Sigmoid colon (tissue), 6 donors: ENCODE measurements at regions not wholly inside any gene's neighbourhood (a gene's known extent, or its start where the extent isn't known, plus 50 kb on each side); places are given as distances from the start of the nearest gene placed in this dataset.

ENCODE experiments used
- DNase-seq: peaks from one replicate; pipeline ENCODE4 v3.0.0-alpha.2; 2019
- H3K27ac ChIP-seq, 4 donors: fragments of 200-600 bp; sonication (generic); one replicate each; pipeline ENCODE4 v1.5.1; 2016 to 2019; ENCODE audit warnings: mild to moderate bottlenecking in 1 of 4
- H3K27me3 ChIP-seq, 3 donors: fragments of 200-600 bp; sonication (generic); one replicate each; pipeline ENCODE4 v1.5.1; 2019; ENCODE audit warnings: mild to moderate bottlenecking in 1 of 3
- H3K36me3 ChIP-seq, 4 donors: fragments of 200-600 bp; sonication (generic); one replicate each; pipeline ENCODE4 v1.5.1; 2016 to 2019
- H3K4me1 ChIP-seq, 4 donors: fragments of 200-600 bp; sonication (generic); one replicate each; pipeline ENCODE4 v1.5.1; 2017 to 2019
- H3K4me3 ChIP-seq, 4 donors: fragments of 200-600 bp; sonication (generic); one replicate each; pipeline ENCODE4 v1.5.1; 2017 to 2019; ENCODE audit warnings: mild to moderate bottlenecking in 2 of 4, moderate library complexity in 1 of 4
- H3K9me3 ChIP-seq, 4 donors: fragments of 200-600 bp in 3 of 4; sonication (generic) in 3 of 4; one replicate each; pipeline versions ENCODE4 v1.5.1 to v1.6.1; 2013 to 2019
- EP300 ChIP-seq, 4 donors: sonication (generic); formaldehyde crosslinking; IDR thresholded peaks; one replicate each; pipeline ENCODE4 v1.6.1; 2017; ENCODE audit warnings: antibody characterized with exemption in 4 of 4
- POLR2A ChIP-seq, 2 donors: fragments of 450-650 bp; IDR thresholded peaks; one replicate each; pipeline ENCODE4 v1.6.1; 2016; ENCODE audit warnings: antibody characterized with exemption in 2 of 2, mild to moderate bottlenecking in 2 of 2, moderate library complexity in 2 of 2
- POLR2AphosphoS5 ChIP-seq, 4 donors: sonication (generic); formaldehyde crosslinking; IDR thresholded peaks; one replicate each; pipeline ENCODE4 v1.6.1; 2017; ENCODE audit warnings: antibody characterized with exemption in 4 of 4
- WGBS, 2 donors: extraction: QIAGEN DNeasy Blood & Tissue Kit; methylation state at CpG; one replicate each; pipeline ENCODE4 v1.1.7; 2013; 5-methylcytosine and 5-hydroxymethylcytosine counted together
- intact Hi-C: fragments of 100-400 bp; cut with DNase I; formaldehyde crosslinking; loops from one replicate; pipeline ENCODE4 v1.15.1; 2023
- TF ChIP-seq, protein P1 (sequence below), 4 experiments: fragments of 450-650 bp in 3 of 4; fragments of 200-600 bp in 1 of 4; IDR thresholded peaks; one replicate each; pipeline ENCODE4 v1.5.1; 2016 to 2019; ENCODE audit warnings: antibody characterized with exemption in 4 of 4, mild to moderate bottlenecking in 3 of 4, moderate library complexity in 2 of 4
- donor health status: healthy with polysubstance abuse.
- donor health status: healthy.

DNA sequence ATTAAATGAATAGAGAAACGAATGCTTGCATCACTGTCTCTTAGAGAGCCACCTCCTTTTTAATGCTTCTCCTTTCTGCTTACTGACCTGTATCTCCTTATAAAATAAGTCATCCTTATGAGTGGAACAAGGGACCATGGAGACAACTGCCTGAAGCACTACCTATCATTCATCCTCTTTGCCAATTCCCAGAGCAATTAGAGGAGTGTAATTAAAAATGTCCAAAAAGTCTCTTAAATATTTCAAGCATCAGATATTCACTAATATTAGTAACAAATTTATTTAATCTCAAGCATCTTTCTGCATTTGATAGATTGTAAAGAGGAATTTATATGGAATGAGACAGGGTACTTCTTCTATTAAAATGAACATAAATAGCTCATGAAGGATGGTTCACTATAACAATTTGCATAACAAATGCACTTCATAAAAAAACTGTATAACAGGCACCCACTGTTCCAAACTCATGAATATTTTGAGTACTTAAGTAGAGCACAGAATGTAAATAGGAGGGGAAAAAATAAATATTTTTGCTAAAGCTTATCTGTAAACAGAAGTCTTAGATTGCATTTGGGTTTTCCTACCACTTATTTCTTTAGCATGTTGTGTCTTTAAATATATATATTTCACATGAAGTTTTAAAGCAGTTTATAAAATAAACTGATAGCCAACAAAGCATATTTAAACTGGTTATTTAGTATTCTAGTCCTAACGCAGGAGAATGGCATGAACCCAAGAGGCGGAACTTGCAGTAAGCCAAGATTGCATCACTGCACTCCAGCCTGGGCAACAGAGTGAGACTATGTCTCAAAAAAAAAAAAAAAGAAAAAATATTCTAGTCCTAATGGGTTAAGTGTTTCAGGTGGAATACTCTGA, 269.3 kb downstream of the TBL1XR1 start:
- intact Hi-C loops, result no loop called here
- Histone ChIP-seq H3K9me3 (no peaks in the 10 kb centered on the region), H3K27ac (no peak overlapping the region), H3K4me3 (no peak overlapping the region), H3K27me3 (no peaks in the 10 kb centered on the region), H3K36me3 (no peaks in the 10 kb centered on the region), H3K4me1 (no peaks in the 10 kb centered on the region)
- WGBS, 2 donors, result 81 to 88% methylated on average over 3 of the region's 3 CpGs
- DNase-seq, result no peak
- TF ChIP-seq POLR2AphosphoS5 (IDR thresholded peaks at IDR 0.05) (no peak), POLR2A (IDR thresholded peaks at IDR 0.05) (no peak), EP300 (IDR thresholded peaks at IDR 0.05) (no peak)
- TF ChIP-seq, protein P1, sequence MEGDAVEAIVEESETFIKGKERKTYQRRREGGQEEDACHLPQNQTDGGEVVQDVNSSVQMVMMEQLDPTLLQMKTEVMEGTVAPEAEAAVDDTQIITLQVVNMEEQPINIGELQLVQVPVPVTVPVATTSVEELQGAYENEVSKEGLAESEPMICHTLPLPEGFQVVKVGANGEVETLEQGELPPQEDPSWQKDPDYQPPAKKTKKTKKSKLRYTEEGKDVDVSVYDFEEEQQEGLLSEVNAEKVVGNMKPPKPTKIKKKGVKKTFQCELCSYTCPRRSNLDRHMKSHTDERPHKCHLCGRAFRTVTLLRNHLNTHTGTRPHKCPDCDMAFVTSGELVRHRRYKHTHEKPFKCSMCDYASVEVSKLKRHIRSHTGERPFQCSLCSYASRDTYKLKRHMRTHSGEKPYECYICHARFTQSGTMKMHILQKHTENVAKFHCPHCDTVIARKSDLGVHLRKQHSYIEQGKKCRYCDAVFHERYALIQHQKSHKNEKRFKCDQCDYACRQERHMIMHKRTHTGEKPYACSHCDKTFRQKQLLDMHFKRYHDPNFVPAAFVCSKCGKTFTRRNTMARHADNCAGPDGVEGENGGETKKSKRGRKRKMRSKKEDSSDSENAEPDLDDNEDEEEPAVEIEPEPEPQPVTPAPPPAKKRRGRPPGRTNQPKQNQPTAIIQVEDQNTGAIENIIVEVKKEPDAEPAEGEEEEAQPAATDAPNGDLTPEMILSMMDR (IDR thresholded peaks at IDR 0.05), result no peak

DNA sequence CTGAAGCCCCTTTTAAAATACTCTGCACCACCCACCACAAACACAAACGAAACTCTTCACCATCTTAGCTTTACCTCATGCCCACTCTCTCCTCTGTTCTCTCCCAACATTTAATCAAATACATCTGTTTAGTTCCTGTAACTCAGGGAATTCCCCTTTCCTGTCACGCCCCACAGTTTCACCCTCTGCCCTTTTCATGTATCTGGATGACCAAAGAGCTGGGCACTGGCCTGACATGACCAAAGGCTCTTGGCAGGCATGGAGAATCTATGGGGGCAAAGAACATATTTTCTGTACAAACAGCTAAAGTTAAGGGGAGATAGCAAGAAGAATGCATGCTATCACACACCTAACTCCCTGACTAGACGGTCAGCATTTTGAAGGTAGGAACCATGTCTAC, 270.0 kb downstream of the TBL1XR1 start:
- Histone ChIP-seq H3K4me3 (no peak overlapping the region), H3K27ac (no peak overlapping the region), H3K36me3 (no peaks in the 10 kb centered on the region), H3K4me1 (no peaks in the 10 kb centered on the region), H3K27me3 (no peaks in the 10 kb centered on the region), H3K9me3 (no peaks in the 10 kb centered on the region)
- intact Hi-C loops, result no loop called here
- DNase-seq, result no peak
- WGBS, 2 donors, result 21 to 25% methylated on average over 3 of the region's 3 CpGs
- TF ChIP-seq POLR2AphosphoS5 (IDR thresholded peaks at IDR 0.05) (no peak), POLR2A (IDR thresholded peaks at IDR 0.05) (no peak), EP300 (IDR thresholded peaks at IDR 0.05) (no peak)
- TF ChIP-seq, protein P1 (IDR thresholded peaks at IDR 0.05), result no peak

DNA sequence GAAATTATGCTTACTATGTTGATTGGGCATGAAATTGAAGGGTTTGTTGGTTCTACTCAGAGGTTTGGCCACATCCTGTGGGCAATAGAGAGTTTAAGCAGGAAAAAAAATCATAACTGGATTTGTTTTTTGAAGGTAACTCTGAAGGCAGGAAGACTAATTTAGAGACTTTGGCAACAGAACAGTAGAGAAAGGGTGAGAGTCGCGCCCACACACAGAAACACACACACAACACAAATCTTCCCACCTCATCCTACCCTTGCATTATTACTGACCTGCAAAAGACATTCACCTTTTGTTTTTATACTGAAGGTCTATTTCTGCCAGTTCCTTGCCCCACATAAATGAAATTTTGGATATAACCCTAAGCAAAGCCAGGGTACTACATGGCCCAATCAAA, 270.6 kb downstream of the TBL1XR1 start:
- Histone ChIP-seq H3K27ac (no peak overlapping the region), H3K27me3 (no peaks in the 10 kb centered on the region), H3K9me3 (no peaks in the 10 kb centered on the region), H3K4me3 (no peak overlapping the region), H3K4me1 (no peaks in the 10 kb centered on the region), H3K36me3 (no peaks in the 10 kb centered on the region)
- TF ChIP-seq, protein P1 (IDR thresholded peaks at IDR 0.05), result no peak
- TF ChIP-seq EP300 (IDR thresholded peaks at IDR 0.05), result no peak
- TF ChIP-seq POLR2AphosphoS5 (IDR thresholded peaks at IDR 0.05), result no peak
- TF ChIP-seq POLR2A (IDR thresholded peaks at IDR 0.05), result no peak
- no peak for DNase-seq
- intact Hi-C loops, result no loop called here
- WGBS, 2 donors, result 89 to 93% methylated on average over 2 of the region's 2 CpGs

DNA sequence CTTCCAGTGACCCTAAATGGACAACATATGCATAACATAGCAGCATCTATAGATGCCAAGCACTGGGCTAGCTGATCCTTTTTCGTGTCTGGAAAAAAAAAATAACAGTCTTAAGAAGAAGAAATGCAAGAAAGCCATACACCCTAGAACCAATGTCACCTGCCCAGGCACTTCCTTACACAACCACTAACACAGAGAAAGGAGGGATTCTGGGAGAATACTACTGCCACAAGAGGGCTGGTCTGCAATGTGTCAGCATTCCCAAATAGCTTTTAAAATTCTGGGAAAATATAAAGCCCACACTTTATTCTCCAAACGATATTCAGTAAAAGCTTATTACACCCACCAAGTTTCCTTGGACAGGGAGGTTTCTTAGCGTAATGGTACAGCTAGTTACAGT, 271.2 kb downstream of the TBL1XR1 start:
- no peak overlapping the region for H3K4me3 ChIP-seq
- H3K36me3 ChIP-seq, result no peaks in the 10 kb centered on the region
- H3K27ac ChIP-seq, result no peak overlapping the region
- H3K27me3 ChIP-seq, result no peaks in the 10 kb centered on the region
- DNase-seq, result no peak
- no peaks in the 10 kb centered on the region for H3K9me3 ChIP-seq
- intact Hi-C loops, result no loop called here
- TF ChIP-seq EP300 (IDR thresholded peaks at IDR 0.05) (no peak), POLR2AphosphoS5 (IDR thresholded peaks at IDR 0.05) (no peak), POLR2A (IDR thresholded peaks at IDR 0.05) (no peak)
- TF ChIP-seq, protein P1 (IDR thresholded peaks at IDR 0.05), result no peak
- WGBS, 2 donors, result 80 to 82% methylated on average over 3 of the region's 3 CpGs
- H3K4me1 ChIP-seq, result no peaks in the 10 kb centered on the region
